IMR-90 (cell line): ENCODE measurements at regions not wholly inside any gene's neighbourhood (a gene's known extent, or its start where the extent isn't known, plus 50 kb on each side); places are given as distances from the start of the nearest gene placed in this dataset.

Experiments used
- ATAC-seq: fragments of 200-7000 bp; cut with Tn5 transposase; 2 replicates; pipeline ENCODE4 v1.9.1; 2020; ENCODE audit warnings: low read depth, mild to moderate bottlenecking, moderate library complexity
- BruUV-seq: library from RNA; stranded (reverse); fragments of 400-500 nt; replicated peaks from 2 replicates; lab custom pipeline; 2021; lab: Mats Ljungman, UMichigan
- CTCF ChIA-PET: fragments of 300-600 bp; formaldehyde crosslinking; extraction: SDS; loops from one replicate; lab custom pipeline; 2021; ENCODE audit warnings: antibody characterized with exemption; lab: Yijun Ruan, JAX
- POLR2A ChIA-PET: fragments of 300-600 bp; sonication (Branson Sonifier 250); formaldehyde crosslinking; loops from one replicate; lab custom pipeline; 2022; ENCODE audit warnings: antibody characterized with exemption; ENCODE audit not compliant: unreplicated experiment; lab: Charles Lee
- DNase-seq: peaks from one replicate; pipeline ENCODE4 v3.0.0; 2013
- H2AFZ ChIP-seq: replicated peaks from 2 replicates; pipeline ENCODE3; 2013; ENCODE audit warnings: low read length, mild to moderate bottlenecking; ENCODE audit not compliant: poor library complexity
- H2AK5ac ChIP-seq: 2 replicates; pipeline ENCODE4 v1.6.1; 2013; ENCODE audit warnings: low read depth, low read length, inconsistent platforms
- H2AK9ac ChIP-seq: replicated peaks from 2 replicates; pipeline ENCODE3; 2013; ENCODE audit warnings: mild to moderate bottlenecking, low read depth, low read length, moderate library complexity; ENCODE audit not compliant: poor library complexity
- H2BK120ac ChIP-seq: 2 replicates; pipeline ENCODE4 v1.6.1; 2013; ENCODE audit warnings: low read depth, low read length, inconsistent platforms
- H2BK15ac ChIP-seq: 3 replicates; pipeline ENCODE4 v1.6.1; 2013; ENCODE audit warnings: low read depth, low read length, inconsistent platforms
- H2BK20ac ChIP-seq: 2 replicates; pipeline ENCODE4 v1.6.1; 2013; ENCODE audit warnings: low read depth, mild to moderate bottlenecking, inconsistent platforms, low read length, moderate library complexity
- H2BK5ac ChIP-seq: 2 replicates; pipeline ENCODE4 v1.6.1; 2013; ENCODE audit warnings: mild to moderate bottlenecking, low read depth, low read length, inconsistent platforms; ENCODE audit not compliant: poor library complexity, severe bottlenecking
- H3K14ac ChIP-seq: replicated peaks from 2 replicates; pipeline ENCODE4 v1.6.1; 2013; ENCODE audit warnings: low read depth, low read length, inconsistent platforms
- H3K18ac ChIP-seq: 2 replicates; pipeline ENCODE4 v1.6.1; 2013; ENCODE audit warnings: low read depth, low read length, control low read depth
- H3K23ac ChIP-seq: 2 replicates; pipeline ENCODE4 v1.6.1; 2013; ENCODE audit warnings: low read depth, low read length, inconsistent platforms
- H3K27ac ChIP-seq: 2 replicates; pipeline ENCODE4 v1.5.1; 2013; ENCODE audit warnings: mild to moderate bottlenecking, control low read depth, low read length; ENCODE audit not compliant: insufficient read depth
- H3K27me3 ChIP-seq: 2 replicates; pipeline ENCODE4 v1.6.1; 2013; ENCODE audit warnings: low read length; ENCODE audit not compliant: control insufficient read depth, insufficient read depth
- H3K36me3 ChIP-seq: 2 replicates; pipeline ENCODE4 v1.6.1; 2013; ENCODE audit warnings: low read length, mixed read lengths; ENCODE audit not compliant: control insufficient read depth, insufficient read depth
- H3K4ac ChIP-seq: 2 replicates; pipeline ENCODE4 v1.6.1; 2013; ENCODE audit warnings: low read depth, low read length, inconsistent platforms
- H3K4me1 ChIP-seq: 2 replicates; pipeline ENCODE4 v1.6.1; 2013; ENCODE audit warnings: low read length, mixed read lengths; ENCODE audit not compliant: control insufficient read depth, insufficient read depth
- H3K4me2 ChIP-seq: 2 replicates; pipeline ENCODE4 v1.6.1; 2013; ENCODE audit warnings: low read depth, mild to moderate bottlenecking, control low read depth, low read length, moderate library complexity
- H3K4me3 ChIP-seq: 2 replicates; pipeline ENCODE4 v1.5.1; 2013; ENCODE audit warnings: low read depth, mild to moderate bottlenecking, control low read depth, low read length, moderate library complexity; ENCODE audit not compliant: insufficient read depth
- H3K56ac ChIP-seq: 2 replicates; pipeline ENCODE4 v1.6.1; 2013; ENCODE audit warnings: low read length, inconsistent platforms; ENCODE audit not compliant: insufficient read depth; ENCODE audit errors: extremely low read depth
- H3K79me1 ChIP-seq, 2 experiments: 2 replicates each; pipeline ENCODE4 v1.6.1; 2013; ENCODE audit warnings: low read length in 2 of 2, inconsistent platforms in 1 of 2, low read depth in 1 of 2
- H3K9ac ChIP-seq: 2 replicates; pipeline ENCODE4 v1.6.1; 2013; ENCODE audit warnings: low read depth, low read length, control low read depth
- H3K9me1 ChIP-seq: 2 replicates; pipeline ENCODE4 v1.6.1; 2013; ENCODE audit warnings: low read length, inconsistent platforms; ENCODE audit not compliant: insufficient read depth
- H3K9me3 ChIP-seq: 2 replicates; pipeline ENCODE4 v1.6.1; 2013; ENCODE audit warnings: low read length; ENCODE audit not compliant: control insufficient read depth, insufficient read depth
- H4K20me1 ChIP-seq: 2 replicates; pipeline ENCODE4 v1.6.1; 2013; ENCODE audit warnings: low read length, inconsistent platforms; ENCODE audit not compliant: insufficient read depth
- H4K5ac ChIP-seq: 2 replicates; pipeline ENCODE4 v1.6.1; 2013; ENCODE audit warnings: mild to moderate bottlenecking, low read depth, low read length, control low read depth
- H4K8ac ChIP-seq, 2 experiments: 2 replicates each; pipeline ENCODE4 v1.6.1; 2013; ENCODE audit warnings: low read depth in 2 of 2, low read length in 2 of 2, control low read depth in 1 of 2, inconsistent platforms in 1 of 2
- H4K91ac ChIP-seq: 2 replicates; pipeline ENCODE4 v1.6.1; 2013; ENCODE audit warnings: low read depth, low read length, inconsistent platforms; ENCODE audit not compliant: insufficient read depth
- BHLHE40 ChIP-seq: fragments of 150-350 bp; IDR thresholded peaks from 2 replicates; pipeline ENCODE4 v1.6.1; 2016; ENCODE audit warnings: mild to moderate bottlenecking, low read depth, low read length
- CEBPB ChIP-seq: IDR thresholded peaks from 2 replicates; pipeline ENCODE4 v1.6.1; 2012; ENCODE audit warnings: low read depth, low read length, improper control_type of control experiment
- CHD1 ChIP-seq: IDR thresholded peaks from 2 replicates; pipeline ENCODE4 v1.6.1; 2012; ENCODE audit warnings: low read depth, low read length, improper control_type of control experiment
- CTCF ChIP-seq: conservative IDR thresholded peaks from 2 replicates; pipeline ENCODE4 v1.5.1; 2012; ENCODE audit warnings: mild to moderate bottlenecking, low read depth, low read length, improper control_type of control experiment
- ELK1 ChIP-seq: fragments of 150-350 bp; IDR thresholded peaks from 2 replicates; pipeline ENCODE4 v1.6.1; 2016; ENCODE audit warnings: low read depth, mild to moderate bottlenecking, low read length, moderate library complexity, borderline replicate concordance
- FOS ChIP-seq: fragments of 150-350 bp; IDR thresholded peaks from 2 replicates; pipeline ENCODE4 v1.6.1; 2016; ENCODE audit warnings: low read depth, low read length
- MAFK ChIP-seq: IDR thresholded peaks from 2 replicates; pipeline ENCODE4 v1.6.1; 2012; ENCODE audit warnings: low read depth, low read length, improper control_type of control experiment
- MAZ ChIP-seq: IDR thresholded peaks from 2 replicates; pipeline ENCODE4 v1.6.1; 2012; ENCODE audit warnings: low read depth, mild to moderate bottlenecking, low read length, improper control_type of control experiment, moderate library complexity, borderline replicate concordance
- MXI1 ChIP-seq: IDR thresholded peaks from 2 replicates; pipeline ENCODE4 v1.6.1; 2012; ENCODE audit warnings: low read depth, mild to moderate bottlenecking, low read length, moderate library complexity, borderline replicate concordance
- NFE2L2 ChIP-seq: fragments of 150-350 bp; IDR thresholded peaks from 2 replicates; pipeline ENCODE4 v1.6.1; 2016; ENCODE audit warnings: low read depth, mild to moderate bottlenecking, low read length
- POLR2A ChIP-seq: IDR thresholded peaks from 2 replicates; pipeline ENCODE4 v1.6.1; 2012; ENCODE audit warnings: mild to moderate bottlenecking, low read depth, low read length
- RAD21 ChIP-seq: IDR thresholded peaks from 2 replicates; pipeline ENCODE4 v1.6.1; 2012; ENCODE audit warnings: low read length, improper control_type of control experiment
- RCOR1 ChIP-seq: IDR thresholded peaks from 2 replicates; pipeline ENCODE4 v1.6.1; 2012; ENCODE audit warnings: mild to moderate bottlenecking, low read length, improper control_type of control experiment; ENCODE audit not compliant: insufficient replicate concordance
- RFX5 ChIP-seq: IDR thresholded peaks from 2 replicates; pipeline ENCODE4 v1.8.0; 2012; ENCODE audit warnings: low read depth, mild to moderate bottlenecking, low read length, moderate library complexity
- SMC3 ChIP-seq: fragments of 150-350 bp; IDR thresholded peaks from 2 replicates; pipeline ENCODE4 v1.6.1; 2016; ENCODE audit warnings: low read depth, mild to moderate bottlenecking, antibody characterized with exemption, low read length, moderate library complexity
- USF2 ChIP-seq: fragments of 150-350 bp; IDR thresholded peaks from 2 replicates; pipeline ENCODE4 v1.6.1; 2017; ENCODE audit warnings: mild to moderate bottlenecking, antibody characterized with exemption, low read length, low read depth
- WGBS, 2 experiments: methylation state at CpG; one replicate each; pipeline versions ENCODE4 v1.1.5 to v1.1.7; 2013; ENCODE audit warnings: missing lambda C conversion rate in 2 of 2; ENCODE audit not compliant: insufficient read length in 1 of 2; ENCODE audit errors: extremely low coverage in 2 of 2; 5-methylcytosine and 5-hydroxymethylcytosine counted together
- dilution Hi-C: fragments of 300-500 bp; cut with HindIII; formaldehyde crosslinking; loops from one replicate; pipeline ENCODE4 v1.14.3; 2018; ENCODE audit warnings: low sequenced_read_pairs; ENCODE audit not compliant: unreplicated experiment
- in situ Hi-C: fragments of 300-500 bp; cut with MboI; formaldehyde crosslinking; loops from 3 replicates; pipeline ENCODE4 v1.14.3; 2019; ENCODE audit warnings: low sequenced_read_pairs, inconsistent platforms, mixed read lengths
- intact Hi-C: fragments of 100-400 bp; cut with micrococcal nuclease; formaldehyde crosslinking; loops from 2 replicates; pipeline ENCODE4 v1.10.0; 2022

- Histone ChIP-seq H3K4ac (no peak overlapping the region), H3K36me3 (no peaks in the 10 kb centered on the region), H3K9ac (no peak overlapping the region), H4K5ac (no peak overlapping the region), H2BK15ac (no peak overlapping the region), H2AFZ (no peak overlapping the region), H3K79me1 (no peaks in the 10 kb centered on the region), H2AK5ac (no peak overlapping the region), H2BK120ac (no peak overlapping the region), H3K9me1 (no peaks in the 10 kb centered on the region), H4K91ac (no peak overlapping the region), H3K56ac (no peak overlapping the region), H3K4me1 (no peaks in the 10 kb centered on the region), H4K20me1 (no peaks in the 10 kb centered on the region), H3K27me3 (no peaks in the 10 kb centered on the region), H2BK5ac (no peak overlapping the region), H3K18ac (no peak overlapping the region), H3K4me2 (no peak overlapping the region), H3K27ac (no peak overlapping the region), H2AK9ac (no peak overlapping the region), H3K14ac (no peak overlapping the region), H2BK20ac (no peak overlapping the region), H3K9me3 (no peaks in the 10 kb centered on the region), H3K4me3 (no peak overlapping the region), H4K8ac (no peak overlapping the region), H3K23ac (no peak overlapping the region)
- in situ Hi-C loops (no loop called here), intact Hi-C loops (no loop called here), dilution Hi-C loops (no loop called here)
- DNase-seq (no peak), ATAC-seq (no peak)
- ChIA-PET CTCF (no interaction called here), POLR2A (no interaction called here)
- no TSS peak for BruUV-seq
- WGBS, 2 experiments: no CpG with 5 or more reads among the region's 2 CpGs
- TF ChIP-seq MAFK (no peak), FOS (no peak), USF2 (no peak), CTCF (no peak), CHD1 (no peak), ELK1 (no peak), MAZ (no peak), NFE2L2 (no peak), RCOR1 (no peak), SMC3 (no peak), POLR2A (no peak), RFX5 (no peak), CEBPB (no peak), RAD21 (no peak), BHLHE40 (no peak), MXI1 (no peak)
Observed at GRCh38 chr3:109903100-109903499, 565.8 kb upstream of the DPPA4 start.
